HG03378 (cell line): ENCODE measurements at regions not wholly inside any gene's neighbourhood (a gene's known extent, or its start where the extent isn't known, plus 50 kb on each side); places are given as distances from the start of the nearest gene placed in this dataset.

Source experiments
- ATAC-seq: cut with Tn5 transposase; IDR thresholded peaks from one replicate; pipeline ENCODE4 v1.9.1; 2021; ENCODE audit warnings: mild to moderate bottlenecking, moderate library complexity; ENCODE audit not compliant: unreplicated experiment

- no peak for ATAC-seq
These were observed 115.7 kb upstream of the DDX18 start for GRCh38 chr2:117698819-117699218.

- ATAC-seq = no peak
These were observed 114.0 kb upstream of the DDX18 start for GRCh38 chr2:117700471-117700870.

- no peak for ATAC-seq
These were observed 113.1 kb upstream of the DDX18 start for GRCh38 chr2:117701365-117701764.

GRCh38 chr2:117702098-117702497, 112.4 kb upstream of the DDX18 start:
- ATAC-seq = no peak

GRCh38 chr2:117703858-117704257, 110.6 kb upstream of the DDX18 start:
- no peak for ATAC-seq

GRCh38 chr2:117704818-117705217, 109.7 kb upstream of the DDX18 start:
- ATAC-seq = no peak

GRCh38 chr2:117707874-117708273, 106.6 kb upstream of the DDX18 start:
- ATAC-seq = no peak

- ATAC-seq = no peak
These were observed 101.8 kb upstream of the DDX18 start for GRCh38 chr2:117712684-117713083.

GRCh38 chr2:117714110-117714509, 100.4 kb upstream of the DDX18 start:
- ATAC-seq = no peak

GRCh38 chr2:117714745-117715417, 99.6 kb upstream of the DDX18 start:
- ATAC-seq = no peak

- ATAC-seq = no peak
These were observed 98.0 kb upstream of the DDX18 start for GRCh38 chr2:117716505-117716904.

GRCh38 chr2:117717072-117717471, 97.4 kb upstream of the DDX18 start:
- no peak for ATAC-seq

GRCh38 chr2:117718048-117718447, 96.4 kb upstream of the DDX18 start:
- no peak for ATAC-seq

GRCh38 chr2:117720765-117721164, 93.7 kb upstream of the DDX18 start:
- no peak for ATAC-seq

GRCh38 chr2:117723483-117723882, 91.0 kb upstream of the DDX18 start:
- ATAC-seq = no peak

GRCh38 chr2:117723888-117724434, 90.5 kb upstream of the DDX18 start:
- ATAC-seq = no peak

GRCh38 chr2:117726747-117727146, 87.7 kb upstream of the DDX18 start:
- no peak for ATAC-seq

- no peak for ATAC-seq
These were observed 76.6 kb upstream of the DDX18 start for GRCh38 chr2:117737846-117738245.

GRCh38 chr2:117738991-117739839, 75.3 kb upstream of the DDX18 start:
- no peak for ATAC-seq

GRCh38 chr2:117745537-117745936, 69.0 kb upstream of the DDX18 start:
- no peak for ATAC-seq

GRCh38 chr2:117755768-117756167, 58.7 kb upstream of the DDX18 start:
- ATAC-seq = no peak

GRCh38 chr2:117760916-117761315, 53.6 kb upstream of the DDX18 start:
- ATAC-seq = no peak
